ENCODE measurements at regions not wholly inside any gene's neighbourhood (a gene's known extent, or its start where the extent isn't known, plus 50 kb on each side); places are given as distances from the start of the nearest gene placed in this dataset.

DNA sequence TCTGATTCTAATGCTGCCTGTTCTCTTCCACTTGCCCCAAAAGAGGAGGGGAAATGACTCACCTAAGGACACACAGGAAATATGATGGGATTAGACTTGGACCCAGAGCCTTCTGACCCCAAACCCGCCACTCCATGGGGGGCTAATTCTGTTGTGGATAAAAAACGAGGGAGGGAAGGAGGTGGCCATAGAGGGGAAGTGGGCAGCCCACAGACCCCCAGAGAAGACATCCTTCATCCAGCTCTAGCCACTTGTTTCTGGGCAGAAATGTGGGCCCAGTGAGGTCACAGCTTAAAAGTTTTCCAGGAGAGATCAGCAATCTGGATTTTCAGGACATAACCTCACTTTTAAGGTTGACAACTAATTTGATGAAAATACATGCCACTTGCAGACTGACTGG, 202.1 kb downstream of the ANKRD60 start:
- H3K4me3 ChIP-seq = no peak overlapping the region
- BruUV-seq (replicated peaks) = no TSS peak
- no peak overlapping the region for H3K9ac ChIP-seq (ENCODE audit: control insufficient read depth, insufficient read depth, low read length)
- no peak overlapping the region for H2AFZ ChIP-seq (ENCODE audit: control insufficient read depth, low read depth, low read length)
- SMC1A ChIA-PET (ENCODE audit: uncharacterized antibody, unreplicated experiment) = no interaction called here
- CTCF ChIA-PET = no interaction called here
- FAIRE-seq = no peak
- TF ChIP-seq HDAC2 (IDR thresholded peaks at IDR 0.05) = no peak
- TF ChIP-seq, protein P1, sequence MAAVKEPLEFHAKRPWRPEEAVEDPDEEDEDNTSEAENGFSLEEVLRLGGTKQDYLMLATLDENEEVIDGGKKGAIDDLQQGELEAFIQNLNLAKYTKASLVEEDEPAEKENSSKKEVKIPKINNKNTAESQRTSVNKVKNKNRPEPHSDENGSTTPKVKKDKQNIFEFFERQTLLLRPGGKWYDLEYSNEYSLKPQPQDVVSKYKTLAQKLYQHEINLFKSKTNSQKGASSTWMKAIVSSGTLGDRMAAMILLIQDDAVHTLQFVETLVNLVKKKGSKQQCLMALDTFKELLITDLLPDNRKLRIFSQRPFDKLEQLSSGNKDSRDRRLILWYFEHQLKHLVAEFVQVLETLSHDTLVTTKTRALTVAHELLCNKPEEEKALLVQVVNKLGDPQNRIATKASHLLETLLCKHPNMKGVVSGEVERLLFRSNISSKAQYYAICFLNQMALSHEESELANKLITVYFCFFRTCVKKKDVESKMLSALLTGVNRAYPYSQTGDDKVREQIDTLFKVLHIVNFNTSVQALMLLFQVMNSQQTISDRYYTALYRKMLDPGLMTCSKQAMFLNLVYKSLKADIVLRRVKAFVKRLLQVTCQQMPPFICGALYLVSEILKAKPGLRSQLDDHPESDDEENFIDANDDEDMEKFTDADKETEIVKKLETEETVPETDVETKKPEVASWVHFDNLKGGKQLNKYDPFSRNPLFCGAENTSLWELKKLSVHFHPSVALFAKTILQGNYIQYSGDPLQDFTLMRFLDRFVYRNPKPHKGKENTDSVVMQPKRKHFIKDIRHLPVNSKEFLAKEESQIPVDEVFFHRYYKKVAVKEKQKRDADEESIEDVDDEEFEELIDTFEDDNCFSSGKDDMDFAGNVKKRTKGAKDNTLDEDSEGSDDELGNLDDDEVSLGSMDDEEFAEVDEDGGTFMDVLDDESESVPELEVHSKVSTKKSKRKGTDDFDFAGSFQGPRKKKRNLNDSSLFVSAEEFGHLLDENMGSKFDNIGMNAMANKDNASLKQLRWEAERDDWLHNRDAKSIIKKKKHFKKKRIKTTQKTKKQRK (IDR thresholded peaks at IDR 0.05; ENCODE audit: low read depth, low read length) = no peak
- no peak for TF ChIP-seq FOXK2 (IDR thresholded peaks at IDR 0.05)
- H3K27ac ChIP-seq (ENCODE audit: control insufficient read depth, insufficient read depth) = no peak overlapping the region
- no peaks in the 10 kb centered on the region for H3K9me3 ChIP-seq (replicated peaks; ENCODE audit: control insufficient read depth, insufficient read depth, low read length)
- H4K20me1 ChIP-seq (ENCODE audit: control insufficient read depth, insufficient read depth) = no peaks in the 10 kb centered on the region
- H3K27me3 ChIP-seq (replicated peaks in 1 of 2; ENCODE audit: control insufficient read depth in 2 of 2, insufficient read depth in 2 of 2, low read length in 1 of 2) = peaks cover 0 to 1% of the 10 kb centered on the region in 2 experiments; a peak in 1 of 4 replicates
- H3K4me2 ChIP-seq (ENCODE audit: control insufficient read depth, insufficient read depth) = no peak overlapping the region
- no peaks in the 10 kb centered on the region for H3K36me3 ChIP-seq (ENCODE audit: control insufficient read depth in 2 of 2, insufficient read depth in 2 of 2, low read length in 1 of 2)
- intact Hi-C loops (cut with micrococcal nuclease; ENCODE audit: unreplicated experiment) = no loop called here
- RAD21 ChIA-PET (ENCODE audit: unreplicated experiment) = no interaction called here
- ATAC-seq = no peak
- H3K4me1 ChIP-seq (ENCODE audit: control insufficient read depth, insufficient read depth, low read length) = no peaks in the 10 kb centered on the region
- WGBS (ENCODE audit: insufficient coverage, insufficient replicate concordance, low lambda C conversion rate, missing lambda C conversion rate) = 0% methylated on average over 2 of the region's 2 CpGs
- DNase-seq (ENCODE audit: low read depth, low spot score) = no peak
- in situ Hi-C loops (cut with MboI) = no loop called here
- H3K79me2 ChIP-seq (ENCODE audit: control insufficient read depth, insufficient read depth, low read length) = no peaks in the 10 kb centered on the region
- POLR2A ChIA-PET = no interaction called here

DNA sequence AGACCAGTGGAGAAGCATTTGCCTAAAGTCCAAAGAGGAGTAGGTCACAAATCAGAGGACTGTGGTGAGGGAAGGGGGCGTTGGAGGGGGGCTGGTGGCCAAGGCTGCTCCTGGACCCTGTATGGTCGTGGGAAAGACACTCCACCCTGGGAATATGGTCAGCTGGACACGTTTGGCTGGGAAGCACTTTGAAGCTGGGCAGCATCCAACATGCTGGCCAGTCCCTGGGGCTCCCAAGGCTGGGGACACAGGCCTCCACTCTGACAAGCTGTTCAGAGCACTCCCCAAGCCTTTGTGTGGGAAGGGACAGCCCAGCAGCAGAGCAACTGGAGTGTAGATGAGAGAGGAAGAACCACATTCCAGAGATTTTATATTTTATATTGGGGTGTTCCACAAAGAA, 203.2 kb downstream of the ANKRD60 start:
- Histone ChIP-seq H3K9ac (ENCODE audit: control insufficient read depth, insufficient read depth, low read length) (no peak overlapping the region), H3K9me3 (replicated peaks; ENCODE audit: control insufficient read depth, insufficient read depth, low read length) (no peaks in the 10 kb centered on the region), H3K36me3 (ENCODE audit: control insufficient read depth in 2 of 2, insufficient read depth in 2 of 2, low read length in 1 of 2) (no peaks in the 10 kb centered on the region), H2AFZ (ENCODE audit: control insufficient read depth, low read depth, low read length) (no peak overlapping the region), H3K4me3 (no peak overlapping the region), H3K4me2 (ENCODE audit: control insufficient read depth, insufficient read depth) (no peak overlapping the region), H3K27ac (ENCODE audit: control insufficient read depth, insufficient read depth) (no peak overlapping the region), H3K79me2 (ENCODE audit: control insufficient read depth, insufficient read depth, low read length) (no peaks in the 10 kb centered on the region), H3K27me3 (replicated peaks in 1 of 2; ENCODE audit: control insufficient read depth in 2 of 2, insufficient read depth in 2 of 2, low read length in 1 of 2) (peaks cover 0 to 1% of the 10 kb centered on the region in 2 experiments; a peak in 1 of 4 replicates), H3K4me1 (ENCODE audit: control insufficient read depth, insufficient read depth, low read length) (no peaks in the 10 kb centered on the region), H4K20me1 (ENCODE audit: control insufficient read depth, insufficient read depth) (no peaks in the 10 kb centered on the region)
- FAIRE-seq = no peak
- in situ Hi-C loops (cut with MboI) = no loop called here
- DNase-seq (ENCODE audit: low read depth, low spot score) = no peak
- no TSS peak for BruUV-seq (replicated peaks)
- no peak for ATAC-seq
- ChIA-PET RAD21 (ENCODE audit: unreplicated experiment) (no interaction called here), SMC1A (ENCODE audit: uncharacterized antibody, unreplicated experiment) (no interaction called here), POLR2A (no interaction called here), CTCF (no interaction called here)
- intact Hi-C loops (cut with micrococcal nuclease; ENCODE audit: unreplicated experiment) = no loop called here
- WGBS (ENCODE audit: insufficient coverage, insufficient replicate concordance, low lambda C conversion rate, missing lambda C conversion rate) = 0% methylated on average over 3 of the region's 3 CpGs
- TF ChIP-seq JUNB (IDR thresholded peaks at IDR 0.05) (no peak), TAF1 (IDR thresholded peaks at IDR 0.05; ENCODE audit: borderline replicate concordance, low read depth, low read length) (no peak), IKZF1 (conservative IDR thresholded peaks at IDR 0.05) (no peak), CHD4 (IDR thresholded peaks at IDR 0.05) (no peak), ATF7 (IDR thresholded peaks at IDR 0.05; ENCODE audit: low read depth) (no peak), WRNIP1 (IDR thresholded peaks at IDR 0.05; ENCODE audit: borderline replicate concordance, low read depth, low read length) (no peak), NRF1 (conservative IDR thresholded peaks at IDR 0.05; ENCODE audit: low read depth, low read length) (no peak), NFIC (IDR thresholded peaks at IDR 0.05; ENCODE audit: low read depth, low read length) (no peak)
- TF ChIP-seq, protein P2, sequence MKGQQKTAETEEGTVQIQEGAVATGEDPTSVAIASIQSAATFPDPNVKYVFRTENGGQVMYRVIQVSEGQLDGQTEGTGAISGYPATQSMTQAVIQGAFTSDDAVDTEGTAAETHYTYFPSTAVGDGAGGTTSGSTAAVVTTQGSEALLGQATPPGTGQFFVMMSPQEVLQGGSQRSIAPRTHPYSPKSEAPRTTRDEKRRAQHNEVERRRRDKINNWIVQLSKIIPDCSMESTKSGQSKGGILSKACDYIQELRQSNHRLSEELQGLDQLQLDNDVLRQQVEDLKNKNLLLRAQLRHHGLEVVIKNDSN (IDR thresholded peaks at IDR 0.05; ENCODE audit: borderline replicate concordance, extremely low read length, insufficient read depth, low read depth, low read length) = no peak
- TF ChIP-seq, protein P1 (IDR thresholded peaks at IDR 0.05; ENCODE audit: low read depth, low read length) = no peak

Data from GM12878 (cell line).